OCI-LY1 (cell line): ENCODE measurements at regions not wholly inside any gene's neighbourhood (a gene's known extent, or its start where the extent isn't known, plus 50 kb on each side); places are given as distances from the start of the nearest gene placed in this dataset.

Experiments used
- EZH2 ChIP-seq: fragments of 200-600 bp; sonication (generic), shearing (Covaris generic); IDR thresholded peaks from 2 replicates; pipeline ENCODE4 v1.8.0; 2017; ENCODE audit warnings: borderline replicate concordance, mixed run types, mild to moderate bottlenecking, antibody characterized with exemption, low read length, moderate library complexity, mixed read lengths
- TF ChIP-seq, protein P1 (sequence below): fragments of 200-600 bp; sonication (generic), shearing (Covaris generic); IDR thresholded peaks from 2 replicates; pipeline ENCODE4 v1.5.1; 2017; ENCODE audit warnings: mild to moderate bottlenecking, antibody characterized with exemption, low read length, moderate library complexity, mixed read lengths

- TF ChIP-seq, protein P1, sequence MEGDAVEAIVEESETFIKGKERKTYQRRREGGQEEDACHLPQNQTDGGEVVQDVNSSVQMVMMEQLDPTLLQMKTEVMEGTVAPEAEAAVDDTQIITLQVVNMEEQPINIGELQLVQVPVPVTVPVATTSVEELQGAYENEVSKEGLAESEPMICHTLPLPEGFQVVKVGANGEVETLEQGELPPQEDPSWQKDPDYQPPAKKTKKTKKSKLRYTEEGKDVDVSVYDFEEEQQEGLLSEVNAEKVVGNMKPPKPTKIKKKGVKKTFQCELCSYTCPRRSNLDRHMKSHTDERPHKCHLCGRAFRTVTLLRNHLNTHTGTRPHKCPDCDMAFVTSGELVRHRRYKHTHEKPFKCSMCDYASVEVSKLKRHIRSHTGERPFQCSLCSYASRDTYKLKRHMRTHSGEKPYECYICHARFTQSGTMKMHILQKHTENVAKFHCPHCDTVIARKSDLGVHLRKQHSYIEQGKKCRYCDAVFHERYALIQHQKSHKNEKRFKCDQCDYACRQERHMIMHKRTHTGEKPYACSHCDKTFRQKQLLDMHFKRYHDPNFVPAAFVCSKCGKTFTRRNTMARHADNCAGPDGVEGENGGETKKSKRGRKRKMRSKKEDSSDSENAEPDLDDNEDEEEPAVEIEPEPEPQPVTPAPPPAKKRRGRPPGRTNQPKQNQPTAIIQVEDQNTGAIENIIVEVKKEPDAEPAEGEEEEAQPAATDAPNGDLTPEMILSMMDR = no peak
- no peak for TF ChIP-seq EZH2
Observed at GRCh38 chr4:130486186-130486585, 1390.2 kb downstream of the C4orf33 start.
